OCI-LY7 (cell line): ENCODE measurements at regions not wholly inside any gene's neighbourhood (a gene's known extent, or its start where the extent isn't known, plus 50 kb on each side); places are given as distances from the start of the nearest gene placed in this dataset.

ENCODE experiments used
- BruUV-seq: library from RNA; stranded (reverse); fragments of 400-500 nt; replicated peaks from 2 replicates; lab custom pipeline; 2021; lab: Mats Ljungman, UMichigan
- CTCF ChIA-PET: fragments of 300-600 bp; sonication (Branson Sonifier 250); formaldehyde crosslinking; loops from one replicate; lab custom pipeline; 2022; ENCODE audit warnings: antibody characterized with exemption; ENCODE audit not compliant: unreplicated experiment; lab: Charles Lee
- POLR2A ChIA-PET: fragments of 300-600 bp; sonication (Branson Sonifier 250); formaldehyde crosslinking; loops from one replicate; lab custom pipeline; 2022; ENCODE audit warnings: antibody characterized with exemption; lab: Charles Lee
- DNase-seq: peaks from one replicate; pipeline ENCODE4 v3.0.0-alpha.2; 2015; ENCODE audit warnings: low spot score
- H2AFZ ChIP-seq: fragments of 200-600 bp; sonication (generic), shearing (Covaris generic); 2 replicates; pipeline ENCODE4 v1.6.1; 2014; ENCODE audit warnings: mild to moderate bottlenecking, antibody characterized with exemption, low read length, moderate library complexity
- H3K27ac ChIP-seq: fragments of 200-600 bp; sonication (generic); 2 replicates; pipeline ENCODE4 v1.5.1; 2014; ENCODE audit warnings: mixed run types, low read depth, mild to moderate bottlenecking, moderate library complexity, low read length, inconsistent platforms; ENCODE audit not compliant: poor library complexity, severe bottlenecking
- H3K36me3 ChIP-seq: fragments of 200-600 bp; sonication (generic); 2 replicates; pipeline ENCODE4 v1.6.1; 2014; ENCODE audit warnings: mild to moderate bottlenecking, antibody characterized with exemption, low read length, moderate library complexity, mixed read lengths; ENCODE audit not compliant: insufficient read depth
- H3K4me1 ChIP-seq: fragments of 200-600 bp; sonication (generic); 2 replicates; pipeline ENCODE4 v1.5.1; 2014; ENCODE audit warnings: mild to moderate bottlenecking, low read length; ENCODE audit not compliant: insufficient read depth, poor library complexity, severe bottlenecking
- H3K4me2 ChIP-seq: fragments of 200-600 bp; sonication (generic); 2 replicates; pipeline ENCODE4 v1.6.1; 2014; ENCODE audit warnings: mild to moderate bottlenecking, low read length
- H3K4me3 ChIP-seq: fragments of 200-600 bp; sonication (generic); 2 replicates; pipeline ENCODE4 v1.5.1; 2014; ENCODE audit warnings: mild to moderate bottlenecking, low read depth, low read length; ENCODE audit not compliant: poor library complexity, severe bottlenecking
- H3K79me2 ChIP-seq: fragments of 200-600 bp; sonication (generic); 2 replicates; pipeline ENCODE4 v1.6.1; 2016; ENCODE audit warnings: low read depth, mild to moderate bottlenecking, low read length, moderate library complexity, mixed read lengths; ENCODE audit not compliant: insufficient read depth
- H3K9me2 ChIP-seq: fragments of 200-600 bp; sonication (generic); 2 replicates; pipeline ENCODE4 v1.6.1; 2016; ENCODE audit warnings: mild to moderate bottlenecking, low read length, mixed read lengths; ENCODE audit not compliant: insufficient read depth
- H3K9me3 ChIP-seq: fragments of 200-600 bp; sonication (generic); 2 replicates; pipeline ENCODE4 v1.6.1; 2014; ENCODE audit warnings: mild to moderate bottlenecking, mixed run types, low read length, mixed read lengths
- H4K20me1 ChIP-seq: fragments of 200-600 bp; sonication (generic); 2 replicates; pipeline ENCODE4 v1.6.1; 2014; ENCODE audit warnings: mild to moderate bottlenecking, antibody characterized with exemption, low read length, moderate library complexity, mixed read lengths; ENCODE audit not compliant: insufficient read depth
- CTCF ChIP-seq: fragments of 200-600 bp; sonication (generic); conservative IDR thresholded peaks from 2 replicates; pipeline ENCODE4 v1.5.1; 2014; ENCODE audit warnings: mild to moderate bottlenecking, antibody characterized with exemption, low read length, moderate library complexity, mixed read lengths
- EZH2phosphoT487 ChIP-seq: fragments of 200-600 bp; sonication (generic); IDR thresholded peaks from 2 replicates; pipeline ENCODE4 v1.6.1; 2018; ENCODE audit warnings: low read depth, borderline replicate concordance, mild to moderate bottlenecking, mixed run types, antibody characterized with exemption, low read length, moderate library complexity, mixed read lengths
- intact Hi-C: fragments of 100-400 bp; cut with micrococcal nuclease; formaldehyde crosslinking; loops from one replicate; pipeline ENCODE4 v1.10.0; 2022; ENCODE audit not compliant: unreplicated experiment

- Histone ChIP-seq H3K4me3 (no peak overlapping the region), H3K9me2 (no peaks in the 10 kb centered on the region), H3K36me3 (no peaks in the 10 kb centered on the region), H2AFZ (no peak overlapping the region), H3K4me1 (no peaks in the 10 kb centered on the region), H3K9me3 (no peaks in the 10 kb centered on the region), H3K27ac (no peak overlapping the region), H4K20me1 (no peaks in the 10 kb centered on the region), H3K4me2 (no peak overlapping the region), H3K79me2 (no peaks in the 10 kb centered on the region)
- TF ChIP-seq EZH2phosphoT487 (no peak), CTCF (no peak)
- DNase-seq: no peak
- CTCF ChIA-PET: no interaction called here
- BruUV-seq: no TSS peak
- POLR2A ChIA-PET: interaction anchor here (1.1 kb wide), 1 partner anchor 10 kb away, joined by 3 read pairs; no protein-coding TSS in a partner anchor
- intact Hi-C loops: no loop called here
These were observed 96.7 kb upstream of the RAPGEF2 start for GRCh38 chr4:159006202-159006601.

GRCh38 chr4:159008671-159009070 lies 94.2 kb upstream of the RAPGEF2 start:
- Histone ChIP-seq H3K9me2 (no peaks in the 10 kb centered on the region), H3K4me2 (no peak overlapping the region), H3K27ac (no peak overlapping the region), H3K4me1 (no peaks in the 10 kb centered on the region), H4K20me1 (no peaks in the 10 kb centered on the region), H3K9me3 (no peaks in the 10 kb centered on the region), H3K79me2 (no peaks in the 10 kb centered on the region), H2AFZ (no peak overlapping the region), H3K36me3 (no peaks in the 10 kb centered on the region), H3K4me3 (no peak overlapping the region)
- no peak for DNase-seq
- no TSS peak for BruUV-seq
- TF ChIP-seq CTCF: no peak
- TF ChIP-seq EZH2phosphoT487: no peak
- intact Hi-C loops: no loop called here
- CTCF ChIA-PET: no interaction called here
- POLR2A ChIA-PET: interaction anchor here (0.5 kb wide), 1 partner anchor 1262 kb away, joined by 4 read pairs; no protein-coding TSS in a partner anchor

- H4K20me1 ChIP-seq: no peaks in the 10 kb centered on the region
- H3K36me3 ChIP-seq: no peaks in the 10 kb centered on the region
- no peaks in the 10 kb centered on the region for H3K9me3 ChIP-seq
- no peak overlapping the region for H3K4me3 ChIP-seq
- H3K4me2 ChIP-seq: no peak overlapping the region
- no TSS peak for BruUV-seq
- no peak for DNase-seq
- ChIA-PET CTCF (no interaction called here), POLR2A (interaction anchor here (0.5 kb wide), 1 partner anchor 226 kb away, joined by 3 read pairs; no protein-coding TSS in a partner anchor)
- TF ChIP-seq CTCF: no peak
- no peak for TF ChIP-seq EZH2phosphoT487
- no peak overlapping the region for H3K27ac ChIP-seq
- no peaks in the 10 kb centered on the region for H3K4me1 ChIP-seq
- no peaks in the 10 kb centered on the region for H3K79me2 ChIP-seq
- intact Hi-C loops: no loop called here
- H2AFZ ChIP-seq: no peak overlapping the region
- no peaks in the 10 kb centered on the region for H3K9me2 ChIP-seq
These were observed 93.4 kb upstream of the RAPGEF2 start for GRCh38 chr4:159009521-159009920.
